NT2/D1 (cell line): ENCODE measurements at regions not wholly inside any gene's neighbourhood (a gene's known extent, or its start where the extent isn't known, plus 50 kb on each side); places are given as distances from the start of the nearest gene placed in this dataset.

Source experiments
- DNase-seq: peaks from one replicate; pipeline ENCODE4 v3.0.0-alpha.2; 2011; ENCODE audit warnings: low read depth, low spot score
- H3K27me3 ChIP-seq: 2 replicates; pipeline ENCODE4 v1.6.0; 2011; ENCODE audit warnings: mild to moderate bottlenecking; ENCODE audit not compliant: insufficient read length, insufficient read depth
- H3K36me3 ChIP-seq: 2 replicates; pipeline ENCODE4 v1.6.1; 2011; ENCODE audit warnings: mild to moderate bottlenecking, low read length, mixed read lengths; ENCODE audit not compliant: insufficient read depth, insufficient read length
- H3K4me1 ChIP-seq: 2 replicates; pipeline ENCODE4 v1.5.1; 2011; ENCODE audit not compliant: insufficient read depth, insufficient read length
- H3K4me3 ChIP-seq: 2 replicates; pipeline ENCODE4 v1.5.1; 2011; ENCODE audit warnings: low read depth; ENCODE audit not compliant: insufficient read length
- H3K9ac ChIP-seq: 2 replicates; pipeline ENCODE4 v1.6.0; 2011; ENCODE audit warnings: low read depth; ENCODE audit not compliant: insufficient read length
- H3K9me3 ChIP-seq: 2 replicates; pipeline ENCODE4 v1.5.1; 2011; ENCODE audit warnings: mild to moderate bottlenecking, low read length; ENCODE audit not compliant: insufficient read depth
- SUZ12 ChIP-seq: IDR thresholded peaks from 2 replicates; pipeline ENCODE4 v1.6.1; 2011; ENCODE audit not compliant: insufficient read length, insufficient read depth; ENCODE audit errors: extremely low read depth
- YY1 ChIP-seq: IDR thresholded peaks from 2 replicates; pipeline ENCODE4 v1.6.1; 2011; ENCODE audit not compliant: insufficient read length, insufficient read depth
- ZNF274 ChIP-seq: IDR thresholded peaks from 2 replicates; pipeline ENCODE4 v1.6.1; 2011; ENCODE audit warnings: mild to moderate bottlenecking, low read depth, low read length

DNA sequence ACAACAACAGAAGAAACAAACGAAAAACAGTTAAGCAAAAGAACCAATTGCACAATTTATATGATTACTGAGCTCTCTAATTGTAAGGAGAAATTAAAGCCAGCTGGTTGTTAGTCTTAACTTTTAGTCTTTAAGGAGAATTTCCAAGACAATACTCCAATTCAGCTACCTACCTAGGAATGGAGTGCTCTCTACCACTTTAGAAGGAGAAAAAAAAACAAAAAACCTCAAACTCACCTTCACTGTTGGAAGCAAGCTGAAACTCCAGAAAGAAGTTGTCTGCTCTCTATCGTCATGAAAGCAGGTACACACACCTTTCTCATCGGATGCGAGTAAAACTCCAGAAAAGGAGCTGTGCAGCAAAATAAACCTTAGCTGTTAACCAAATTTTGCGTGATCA is 86.1 kb upstream of the NPY2R start:
- Histone ChIP-seq H3K4me1 (no peaks in the 10 kb centered on the region), H3K9me3 (peaks cover 15% of the 10 kb centered on the region), H3K4me3 (no peak overlapping the region), H3K9ac (no peak overlapping the region), H3K36me3 (no peaks in the 10 kb centered on the region), H3K27me3 (no peaks in the 10 kb centered on the region)
- no peak for DNase-seq
- TF ChIP-seq SUZ12 = no peak
- TF ChIP-seq YY1 = no peak
- no peak for TF ChIP-seq ZNF274

- TF ChIP-seq YY1 = no peak
- no peak for TF ChIP-seq SUZ12
- TF ChIP-seq ZNF274 = no peak
- H3K27me3 ChIP-seq = no peaks in the 10 kb centered on the region
- H3K9me3 ChIP-seq = no peaks in the 10 kb centered on the region
- H3K4me1 ChIP-seq = no peaks in the 10 kb centered on the region
- no peak overlapping the region for H3K4me3 ChIP-seq
- no peak for DNase-seq
- no peak overlapping the region for H3K9ac ChIP-seq
- H3K36me3 ChIP-seq = no peaks in the 10 kb centered on the region
Measured at GRCh38 chr4:155134136-155134535, 74.3 kb upstream of the NPY2R start.

DNA sequence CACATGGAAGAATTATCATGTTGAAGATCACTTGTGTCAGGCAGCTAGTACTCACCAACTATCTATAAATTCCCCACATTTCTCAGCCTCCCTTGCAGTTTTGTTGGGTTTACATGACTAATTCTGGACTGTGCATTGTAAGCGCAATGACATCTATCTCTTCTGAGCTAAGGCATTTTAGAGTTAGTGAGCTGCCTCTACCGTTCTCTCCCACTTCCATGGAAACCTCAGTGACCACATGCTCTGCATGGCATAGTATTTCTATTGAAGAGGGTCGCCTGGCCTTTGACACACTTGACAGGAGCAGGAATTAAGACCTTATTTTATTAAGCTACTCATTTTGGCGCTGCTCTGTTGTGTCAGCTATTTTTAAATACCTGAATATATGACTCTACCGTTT is 67.5 kb upstream of the NPY2R start:
- no peaks in the 10 kb centered on the region for H3K36me3 ChIP-seq
- TF ChIP-seq SUZ12 (no peak), YY1 (no peak), ZNF274 (no peak)
- H3K27me3 ChIP-seq = no peaks in the 10 kb centered on the region
- no peaks in the 10 kb centered on the region for H3K4me1 ChIP-seq
- no peaks in the 10 kb centered on the region for H3K9me3 ChIP-seq
- H3K9ac ChIP-seq = no peak overlapping the region
- no peak for DNase-seq
- H3K4me3 ChIP-seq = no peak overlapping the region

DNA sequence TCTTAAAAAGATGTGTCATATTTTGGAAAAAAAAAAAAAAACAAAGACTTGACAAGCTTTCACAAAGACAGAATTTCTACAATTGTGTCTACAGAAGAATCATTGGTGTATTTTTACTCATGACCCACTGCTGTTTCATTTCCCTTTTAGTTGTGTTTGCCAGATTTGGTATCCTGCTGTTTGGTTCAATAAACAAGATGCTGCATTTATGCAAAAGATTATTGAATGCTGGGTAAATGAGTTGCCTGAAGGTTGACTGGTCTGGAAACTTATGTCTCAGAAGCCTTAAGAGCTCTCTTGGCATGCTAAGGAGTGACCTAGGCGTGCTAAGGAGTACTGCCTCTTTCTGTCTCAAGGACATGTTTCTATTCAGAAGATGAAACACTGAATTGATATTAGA is 64.9 kb upstream of the NPY2R start:
- TF ChIP-seq ZNF274 = no peak
- no peak for TF ChIP-seq YY1
- no peak for TF ChIP-seq SUZ12
- no peak overlapping the region for H3K4me3 ChIP-seq
- no peaks in the 10 kb centered on the region for H3K4me1 ChIP-seq
- no peak overlapping the region for H3K9ac ChIP-seq
- H3K27me3 ChIP-seq = no peaks in the 10 kb centered on the region
- no peaks in the 10 kb centered on the region for H3K36me3 ChIP-seq
- H3K9me3 ChIP-seq = no peaks in the 10 kb centered on the region
- no peak for DNase-seq
